IMR-90 (cell line): ENCODE measurements at regions not wholly inside any gene's neighbourhood (a gene's known extent, or its start where the extent isn't known, plus 50 kb on each side); places are given as distances from the start of the nearest gene placed in this dataset.

Source experiments
- ATAC-seq: fragments of 200-7000 bp; cut with Tn5 transposase; 2 replicates; pipeline ENCODE4 v1.9.1; 2020; ENCODE audit warnings: low read depth, mild to moderate bottlenecking, moderate library complexity
- BruUV-seq: library from RNA; stranded (reverse); fragments of 400-500 nt; replicated peaks from 2 replicates; lab custom pipeline; 2021; lab: Mats Ljungman, UMichigan
- CTCF ChIA-PET: fragments of 300-600 bp; formaldehyde crosslinking; extraction: SDS; loops from one replicate; lab custom pipeline; 2021; ENCODE audit warnings: antibody characterized with exemption; lab: Yijun Ruan, JAX
- POLR2A ChIA-PET: fragments of 300-600 bp; sonication (Branson Sonifier 250); formaldehyde crosslinking; loops from one replicate; lab custom pipeline; 2022; ENCODE audit warnings: antibody characterized with exemption; ENCODE audit not compliant: unreplicated experiment; lab: Charles Lee
- DNase-seq: peaks from one replicate; pipeline ENCODE4 v3.0.0; 2013
- H2AFZ ChIP-seq: replicated peaks from 2 replicates; pipeline ENCODE3; 2013; ENCODE audit warnings: low read length, mild to moderate bottlenecking; ENCODE audit not compliant: poor library complexity
- H2AK5ac ChIP-seq: 2 replicates; pipeline ENCODE4 v1.6.1; 2013; ENCODE audit warnings: low read depth, low read length, inconsistent platforms
- H2AK9ac ChIP-seq: replicated peaks from 2 replicates; pipeline ENCODE3; 2013; ENCODE audit warnings: mild to moderate bottlenecking, low read depth, low read length, moderate library complexity; ENCODE audit not compliant: poor library complexity
- H2BK120ac ChIP-seq: 2 replicates; pipeline ENCODE4 v1.6.1; 2013; ENCODE audit warnings: low read depth, low read length, inconsistent platforms
- H2BK15ac ChIP-seq: 3 replicates; pipeline ENCODE4 v1.6.1; 2013; ENCODE audit warnings: low read depth, low read length, inconsistent platforms
- H2BK20ac ChIP-seq: 2 replicates; pipeline ENCODE4 v1.6.1; 2013; ENCODE audit warnings: low read depth, mild to moderate bottlenecking, inconsistent platforms, low read length, moderate library complexity
- H2BK5ac ChIP-seq: 2 replicates; pipeline ENCODE4 v1.6.1; 2013; ENCODE audit warnings: mild to moderate bottlenecking, low read depth, low read length, inconsistent platforms; ENCODE audit not compliant: poor library complexity, severe bottlenecking
- H3K14ac ChIP-seq: replicated peaks from 2 replicates; pipeline ENCODE4 v1.6.1; 2013; ENCODE audit warnings: low read depth, low read length, inconsistent platforms
- H3K18ac ChIP-seq: 2 replicates; pipeline ENCODE4 v1.6.1; 2013; ENCODE audit warnings: low read depth, low read length, control low read depth
- H3K23ac ChIP-seq: 2 replicates; pipeline ENCODE4 v1.6.1; 2013; ENCODE audit warnings: low read depth, low read length, inconsistent platforms
- H3K27ac ChIP-seq: 2 replicates; pipeline ENCODE4 v1.5.1; 2013; ENCODE audit warnings: mild to moderate bottlenecking, control low read depth, low read length; ENCODE audit not compliant: insufficient read depth
- H3K27me3 ChIP-seq: 2 replicates; pipeline ENCODE4 v1.6.1; 2013; ENCODE audit warnings: low read length; ENCODE audit not compliant: control insufficient read depth, insufficient read depth
- H3K36me3 ChIP-seq: 2 replicates; pipeline ENCODE4 v1.6.1; 2013; ENCODE audit warnings: low read length, mixed read lengths; ENCODE audit not compliant: control insufficient read depth, insufficient read depth
- H3K4ac ChIP-seq: 2 replicates; pipeline ENCODE4 v1.6.1; 2013; ENCODE audit warnings: low read depth, low read length, inconsistent platforms
- H3K4me1 ChIP-seq: 2 replicates; pipeline ENCODE4 v1.6.1; 2013; ENCODE audit warnings: low read length, mixed read lengths; ENCODE audit not compliant: control insufficient read depth, insufficient read depth
- H3K4me2 ChIP-seq: 2 replicates; pipeline ENCODE4 v1.6.1; 2013; ENCODE audit warnings: low read depth, mild to moderate bottlenecking, control low read depth, low read length, moderate library complexity
- H3K4me3 ChIP-seq: 2 replicates; pipeline ENCODE4 v1.5.1; 2013; ENCODE audit warnings: low read depth, mild to moderate bottlenecking, control low read depth, low read length, moderate library complexity; ENCODE audit not compliant: insufficient read depth
- H3K56ac ChIP-seq: 2 replicates; pipeline ENCODE4 v1.6.1; 2013; ENCODE audit warnings: low read length, inconsistent platforms; ENCODE audit not compliant: insufficient read depth; ENCODE audit errors: extremely low read depth
- H3K79me1 ChIP-seq, 2 experiments: 2 replicates each; pipeline ENCODE4 v1.6.1; 2013; ENCODE audit warnings: low read length in 2 of 2, inconsistent platforms in 1 of 2, low read depth in 1 of 2
- H3K9ac ChIP-seq: 2 replicates; pipeline ENCODE4 v1.6.1; 2013; ENCODE audit warnings: low read depth, low read length, control low read depth
- H3K9me1 ChIP-seq: 2 replicates; pipeline ENCODE4 v1.6.1; 2013; ENCODE audit warnings: low read length, inconsistent platforms; ENCODE audit not compliant: insufficient read depth
- H3K9me3 ChIP-seq: 2 replicates; pipeline ENCODE4 v1.6.1; 2013; ENCODE audit warnings: low read length; ENCODE audit not compliant: control insufficient read depth, insufficient read depth
- H4K20me1 ChIP-seq: 2 replicates; pipeline ENCODE4 v1.6.1; 2013; ENCODE audit warnings: low read length, inconsistent platforms; ENCODE audit not compliant: insufficient read depth
- H4K5ac ChIP-seq: 2 replicates; pipeline ENCODE4 v1.6.1; 2013; ENCODE audit warnings: mild to moderate bottlenecking, low read depth, low read length, control low read depth
- H4K8ac ChIP-seq, 2 experiments: 2 replicates each; pipeline ENCODE4 v1.6.1; 2013; ENCODE audit warnings: low read depth in 2 of 2, low read length in 2 of 2, control low read depth in 1 of 2, inconsistent platforms in 1 of 2
- H4K91ac ChIP-seq: 2 replicates; pipeline ENCODE4 v1.6.1; 2013; ENCODE audit warnings: low read depth, low read length, inconsistent platforms; ENCODE audit not compliant: insufficient read depth
- BHLHE40 ChIP-seq: fragments of 150-350 bp; IDR thresholded peaks from 2 replicates; pipeline ENCODE4 v1.6.1; 2016; ENCODE audit warnings: mild to moderate bottlenecking, low read depth, low read length
- FOS ChIP-seq: fragments of 150-350 bp; IDR thresholded peaks from 2 replicates; pipeline ENCODE4 v1.6.1; 2016; ENCODE audit warnings: low read depth, low read length
- MAFK ChIP-seq: IDR thresholded peaks from 2 replicates; pipeline ENCODE4 v1.6.1; 2012; ENCODE audit warnings: low read depth, low read length, improper control_type of control experiment
- WGBS, 2 experiments: methylation state at CpG; one replicate each; pipeline versions ENCODE4 v1.1.5 to v1.1.7; 2013; ENCODE audit warnings: missing lambda C conversion rate in 2 of 2; ENCODE audit not compliant: insufficient read length in 1 of 2; ENCODE audit errors: extremely low coverage in 2 of 2; 5-methylcytosine and 5-hydroxymethylcytosine counted together
- dilution Hi-C: fragments of 300-500 bp; cut with HindIII; formaldehyde crosslinking; loops from one replicate; pipeline ENCODE4 v1.14.3; 2018; ENCODE audit warnings: low sequenced_read_pairs; ENCODE audit not compliant: unreplicated experiment
- in situ Hi-C: fragments of 300-500 bp; cut with MboI; formaldehyde crosslinking; loops from 3 replicates; pipeline ENCODE4 v1.14.3; 2019; ENCODE audit warnings: low sequenced_read_pairs, inconsistent platforms, mixed read lengths
- intact Hi-C: fragments of 100-400 bp; cut with micrococcal nuclease; formaldehyde crosslinking; loops from 2 replicates; pipeline ENCODE4 v1.10.0; 2022

- dilution Hi-C loops, result no loop called here
Measured at GRCh38 chr5:114858665-114859437, 310.9 kb downstream of the TRIM36 start.

More at GRCh38 chr5:114858665-114859437, 310.9 kb downstream of the TRIM36 start:
- no peaks in the 10 kb centered on the region for H4K20me1 ChIP-seq
- no peaks in the 10 kb centered on the region for H3K4me1 ChIP-seq
- no peaks in the 10 kb centered on the region for H3K9me1 ChIP-seq
- H2BK15ac ChIP-seq, result no peak overlapping the region
- no peak overlapping the region for H4K8ac ChIP-seq
- H3K4ac ChIP-seq, result no peak overlapping the region
- intact Hi-C loops, result no loop called here
- no peak overlapping the region for H2AFZ ChIP-seq
- no peaks in the 10 kb centered on the region for H3K27me3 ChIP-seq
- no peak for ATAC-seq
- POLR2A ChIA-PET, result no interaction called here
- TF ChIP-seq FOS (no peak), BHLHE40 (no peak), MAFK (no peak)
- no peaks in the 10 kb centered on the region for H3K79me1 ChIP-seq
- H3K9ac ChIP-seq, result no peak overlapping the region
- no peak overlapping the region for H3K27ac ChIP-seq
- H2BK20ac ChIP-seq, result no peak overlapping the region
- H3K4me3 ChIP-seq, result no peak overlapping the region
- no TSS peak for BruUV-seq
- no peak overlapping the region for H2BK120ac ChIP-seq
- H3K4me2 ChIP-seq, result no peak overlapping the region
- no peaks in the 10 kb centered on the region for H3K36me3 ChIP-seq
- no peak overlapping the region for H3K14ac ChIP-seq
- peaks cover 9% of the 10 kb centered on the region for H3K9me3 ChIP-seq
- no peak overlapping the region for H3K56ac ChIP-seq
- H3K18ac ChIP-seq, result no peak overlapping the region
- no peak overlapping the region for H2AK5ac ChIP-seq
- H2AK9ac ChIP-seq, result no peak overlapping the region
- H4K5ac ChIP-seq, result no peak overlapping the region
- CTCF ChIA-PET, result no interaction called here
- in situ Hi-C loops, result no loop called here
- H3K23ac ChIP-seq, result no peak overlapping the region
- H4K91ac ChIP-seq, result no peak overlapping the region
- DNase-seq, result no peak
- WGBS, 2 experiments, result no CpG with 5 or more reads among the region's 7 CpGs
- no peak overlapping the region for H2BK5ac ChIP-seq
